Astrocyte (in vitro differentiated cells and primary cell): ENCODE measurements at regions not wholly inside any gene's neighbourhood (a gene's known extent, or its start where the extent isn't known, plus 50 kb on each side); places are given as distances from the start of the nearest gene placed in this dataset.

Source experiments
- DNase-seq: peaks from one replicate; pipeline ENCODE4 v3.0.0-alpha.2; 2010; ENCODE audit warnings: low read depth
- FAIRE-seq: peaks from 2 replicates; lab custom pipeline; 2011; peaks lifted over from hg19 to GRCh38; lab: Jason Lieb, UNC
- H2AFZ ChIP-seq: 2 replicates; pipeline ENCODE4 v1.6.0; 2012; ENCODE audit warnings: low read depth, low read length, inconsistent platforms
- H3K27ac ChIP-seq: 2 replicates; pipeline ENCODE4 v1.5.1; 2011; ENCODE audit warnings: low read depth, low read length, inconsistent platforms
- H3K27me3 ChIP-seq: 2 replicates; pipeline ENCODE4 v1.6.0; 2011; ENCODE audit warnings: low read length, inconsistent platforms; ENCODE audit not compliant: insufficient read depth
- H3K36me3 ChIP-seq: 2 replicates; pipeline ENCODE4 v1.5.1; 2011; ENCODE audit warnings: low read length, inconsistent platforms; ENCODE audit not compliant: insufficient read depth
- H3K4me1 ChIP-seq: 2 replicates; pipeline ENCODE4 v1.5.1; 2011; ENCODE audit warnings: low read length, inconsistent platforms; ENCODE audit not compliant: insufficient read depth
- H3K4me2 ChIP-seq: 2 replicates; pipeline ENCODE4 v1.6.0; 2012; ENCODE audit warnings: low read length, inconsistent platforms
- H3K4me3 ChIP-seq: 2 replicates; pipeline ENCODE4 v1.5.1; 2011; ENCODE audit warnings: low read depth, mild to moderate bottlenecking, low read length, inconsistent platforms; ENCODE audit not compliant: insufficient read depth
- H3K79me2 ChIP-seq: 2 replicates; pipeline ENCODE4 v1.6.0; 2012; ENCODE audit warnings: mild to moderate bottlenecking, low read length, inconsistent platforms; ENCODE audit not compliant: insufficient read depth
- H3K9ac ChIP-seq: 2 replicates; pipeline ENCODE4 v1.6.0; 2012; ENCODE audit warnings: mild to moderate bottlenecking, low read length, inconsistent platforms
- H3K9me3 ChIP-seq: 2 replicates; pipeline ENCODE4 v1.5.1; 2012; ENCODE audit warnings: low read depth, mild to moderate bottlenecking, low read length, inconsistent platforms; ENCODE audit not compliant: insufficient read depth
- H4K20me1 ChIP-seq: 2 replicates; pipeline ENCODE4 v1.6.0; 2012; ENCODE audit warnings: low read length, inconsistent platforms; ENCODE audit not compliant: insufficient read depth
- H3K27ac Mint-ChIP-seq: one replicate; pipeline ENCODE4 v1.8.0; 2021; ENCODE audit warnings: mild to moderate bottlenecking, mixed read lengths; ENCODE audit not compliant: unreplicated experiment
- H3K27me3 Mint-ChIP-seq: one replicate; pipeline ENCODE4 v1.8.0; 2021; ENCODE audit warnings: low read depth, mixed read lengths; ENCODE audit not compliant: unreplicated experiment
- H3K36me3 Mint-ChIP-seq: one replicate; pipeline ENCODE4 v1.8.0; 2021; ENCODE audit warnings: low read depth, mixed read lengths; ENCODE audit not compliant: unreplicated experiment
- H3K4me1 Mint-ChIP-seq: one replicate; pipeline ENCODE4 v1.8.0; 2021; ENCODE audit warnings: low read depth, mixed read lengths; ENCODE audit not compliant: unreplicated experiment
- H3K4me3 Mint-ChIP-seq: one replicate; pipeline ENCODE4 v1.8.0; 2021; ENCODE audit warnings: mild to moderate bottlenecking, moderate library complexity, mixed read lengths; ENCODE audit not compliant: unreplicated experiment
- H3K9me3 Mint-ChIP-seq: one replicate; pipeline ENCODE4 v1.8.0; 2021; ENCODE audit warnings: mild to moderate bottlenecking, mixed read lengths; ENCODE audit not compliant: unreplicated experiment
- CTCF ChIP-seq: IDR thresholded peaks from 2 replicates; pipeline ENCODE4 v1.5.1; 2011; ENCODE audit warnings: low read depth, mild to moderate bottlenecking, inconsistent platforms, low read length, moderate library complexity; ENCODE audit not compliant: insufficient read depth
- EZH2 ChIP-seq: IDR thresholded peaks from 2 replicates; pipeline ENCODE4 v1.6.1; 2012; ENCODE audit warnings: mild to moderate bottlenecking, low read length, inconsistent platforms; ENCODE audit not compliant: insufficient read depth

- peaks cover 10% of the 10 kb centered on the region for H3K4me1 Mint-ChIP-seq
- Histone ChIP-seq H3K4me2 (no peak overlapping the region), H3K36me3 (no peaks in the 10 kb centered on the region), H3K79me2 (no peaks in the 10 kb centered on the region), H3K27ac (no peak overlapping the region), H3K9ac (no peak overlapping the region), H3K4me1 (peaks cover 25% of the 10 kb centered on the region), H3K4me3 (no peak overlapping the region), H3K27me3 (no peaks in the 10 kb centered on the region), H4K20me1 (no peaks in the 10 kb centered on the region), H2AFZ (no peak overlapping the region), H3K9me3 (peaks cover 17% of the 10 kb centered on the region)
- no peak for FAIRE-seq
- no peak overlapping the region for H3K27ac Mint-ChIP-seq
- peaks cover 9% of the 10 kb centered on the region for H3K27me3 Mint-ChIP-seq
- H3K9me3 Mint-ChIP-seq = peaks cover 23% of the 10 kb centered on the region
- peaks cover 2% of the 10 kb centered on the region for H3K36me3 Mint-ChIP-seq
- no peak overlapping the region for H3K4me3 Mint-ChIP-seq
- no peak for TF ChIP-seq CTCF
- no peak for TF ChIP-seq EZH2
- DNase-seq = no peak
These were observed 133.1 kb upstream of the CHST15 start for GRCh38 chr10:124226271-124227054.

DNA sequence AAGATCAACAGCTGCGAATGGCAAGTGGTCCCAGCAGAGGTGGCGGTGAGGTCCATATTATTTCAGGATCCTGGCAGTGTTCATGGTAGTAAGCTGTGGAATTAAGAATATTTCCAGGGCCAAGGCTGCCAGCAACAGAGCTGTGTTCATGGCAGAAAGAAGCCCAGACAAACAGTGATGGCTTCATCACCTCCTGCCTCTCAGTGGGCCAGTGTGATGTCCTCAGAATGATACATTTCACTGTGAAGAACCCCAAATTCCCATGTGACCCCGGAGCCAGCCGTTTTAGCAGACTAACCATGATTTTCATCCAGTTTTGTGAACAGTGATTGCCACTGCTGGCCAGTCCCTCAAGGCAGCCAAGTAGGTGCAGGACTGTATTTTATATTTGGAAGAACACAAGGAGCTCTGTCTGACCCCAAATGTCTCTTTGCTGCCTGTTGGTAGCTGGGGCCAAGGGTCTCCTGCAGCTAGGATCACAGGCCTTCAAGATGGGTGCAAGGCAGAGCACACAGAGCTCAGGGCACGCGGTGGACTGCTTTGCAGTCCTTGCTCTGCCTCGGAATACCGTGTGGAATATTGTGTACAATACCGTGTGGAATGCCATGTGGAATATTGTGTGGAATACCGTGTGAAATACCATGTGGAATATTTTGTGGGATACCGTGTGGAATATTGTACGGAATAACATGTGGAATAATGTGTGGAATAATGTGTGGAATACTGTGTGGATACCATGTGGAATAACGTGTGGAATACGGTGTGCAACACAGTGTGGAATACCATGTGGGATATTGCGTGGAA is 132.3 kb upstream of the CHST15 start:
- Histone ChIP-seq H3K4me2 (no peak overlapping the region), H3K4me1 (peaks cover 30% of the 10 kb centered on the region), H2AFZ (no peak overlapping the region), H3K4me3 (no peak overlapping the region), H3K9me3 (peaks cover 11% of the 10 kb centered on the region), H4K20me1 (no peaks in the 10 kb centered on the region), H3K9ac (no peak overlapping the region), H3K79me2 (no peaks in the 10 kb centered on the region), H3K36me3 (no peaks in the 10 kb centered on the region), H3K27ac (no peak overlapping the region), H3K27me3 (no peaks in the 10 kb centered on the region)
- FAIRE-seq = no peak
- TF ChIP-seq CTCF = no peak
- no peak for TF ChIP-seq EZH2
- Mint-ChIP-seq H3K36me3 (peaks cover 2% of the 10 kb centered on the region), H3K4me3 (no peak overlapping the region), H3K9me3 (peaks cover 19% of the 10 kb centered on the region), H3K4me1 (peaks cover 13% of the 10 kb centered on the region), H3K27me3 (peaks cover 9% of the 10 kb centered on the region), H3K27ac (no peak overlapping the region)
- DNase-seq = no peak
